ENCODE measurements at regions not wholly inside any gene's neighbourhood (a gene's known extent, or its start where the extent isn't known, plus 50 kb on each side); places are given as distances from the start of the nearest gene placed in this dataset.

GRCh38 chr6:140464720-140465119 lies 1090.3 kb upstream of the CITED2 start:
- Mint-ChIP-seq H3K4me3 (no peak overlapping the region), H3K27me3 (no peaks in the 10 kb centered on the region), H3K36me3 (ENCODE audit: low read depth) (no peaks in the 10 kb centered on the region), H3K27ac (no peak overlapping the region), H3K9me3 (peaks cover 3% of the 10 kb centered on the region), H3K4me1 (no peaks in the 10 kb centered on the region)
- no peak for ATAC-seq (ENCODE audit: low read depth)
- no peak for DNase-seq
- ChIA-PET POLR2A (no interaction called here), CTCF (no interaction called here)
- TF ChIP-seq CTCF (IDR thresholded peaks at IDR 0.05), result no peak
- intact Hi-C loops (cut with micrococcal nuclease), result no loop called here

- Mint-ChIP-seq H3K27ac (no peak overlapping the region), H3K36me3 (ENCODE audit: low read depth) (no peaks in the 10 kb centered on the region), H3K4me1 (no peaks in the 10 kb centered on the region), H3K4me3 (no peak overlapping the region), H3K27me3 (no peaks in the 10 kb centered on the region), H3K9me3 (peaks cover 3% of the 10 kb centered on the region)
- DNase-seq (no peak), ATAC-seq (ENCODE audit: low read depth) (no peak)
- no peak for TF ChIP-seq CTCF (IDR thresholded peaks at IDR 0.05)
- ChIA-PET POLR2A (no interaction called here), CTCF (no interaction called here)
- intact Hi-C loops (cut with micrococcal nuclease), result no loop called here
Observed at GRCh38 chr6:140463312-140463710, 1088.9 kb upstream of the CITED2 start.

- Mint-ChIP-seq H3K9me3 (peaks cover 3% of the 10 kb centered on the region), H3K27me3 (no peaks in the 10 kb centered on the region), H3K4me3 (no peak overlapping the region), H3K4me1 (no peaks in the 10 kb centered on the region), H3K36me3 (ENCODE audit: low read depth) (no peaks in the 10 kb centered on the region), H3K27ac (no peak overlapping the region)
- no peak for TF ChIP-seq CTCF (IDR thresholded peaks at IDR 0.05)
- ATAC-seq (ENCODE audit: low read depth) (no peak), DNase-seq (no peak)
- intact Hi-C loops (cut with micrococcal nuclease), result no loop called here
- ChIA-PET CTCF (no interaction called here), POLR2A (no interaction called here)
Observed at GRCh38 chr6:140462453-140463311, 1088.2 kb upstream of the CITED2 start.

DNA sequence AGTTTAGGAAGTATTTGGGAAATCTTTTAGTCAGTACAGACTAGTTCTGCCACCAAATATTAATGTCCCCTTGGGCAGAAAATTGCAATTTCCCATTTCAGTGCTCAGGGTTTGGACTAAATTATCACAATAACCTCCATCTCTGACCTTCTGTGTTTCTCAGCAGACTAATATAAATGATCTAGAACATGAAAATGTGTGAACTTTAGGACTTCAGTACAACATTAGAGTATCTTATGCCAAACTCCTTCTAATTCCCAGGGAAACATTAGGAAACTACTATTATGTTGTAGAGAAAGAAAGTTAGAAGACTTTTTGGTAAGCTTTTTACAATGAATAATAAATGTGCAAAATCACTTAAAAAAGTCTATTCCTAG lies 1087.6 kb upstream of the CITED2 start:
- ChIA-PET POLR2A (no interaction called here), CTCF (no interaction called here)
- DNase-seq (no peak), ATAC-seq (ENCODE audit: low read depth) (no peak)
- no peaks in the 10 kb centered on the region for H3K4me1 Mint-ChIP-seq
- H3K36me3 Mint-ChIP-seq (ENCODE audit: low read depth), result no peaks in the 10 kb centered on the region
- H3K9me3 Mint-ChIP-seq, result peaks cover 3% of the 10 kb centered on the region
- H3K4me3 Mint-ChIP-seq, result no peak overlapping the region
- intact Hi-C loops (cut with micrococcal nuclease), result no loop called here
- H3K27me3 Mint-ChIP-seq, result no peaks in the 10 kb centered on the region
- no peak for TF ChIP-seq CTCF (IDR thresholded peaks at IDR 0.05)
- no peak overlapping the region for H3K27ac Mint-ChIP-seq

GRCh38 chr6:140460267-140460666 lies 1085.8 kb upstream of the CITED2 start:
- DNase-seq, result no peak
- intact Hi-C loops (cut with micrococcal nuclease), result no loop called here
- ATAC-seq (ENCODE audit: low read depth), result no peak
- H3K4me1 Mint-ChIP-seq, result no peaks in the 10 kb centered on the region
- H3K9me3 Mint-ChIP-seq, result no peaks in the 10 kb centered on the region
- POLR2A ChIA-PET, result no interaction called here
- H3K27me3 Mint-ChIP-seq, result no peaks in the 10 kb centered on the region
- CTCF ChIA-PET, result no interaction called here
- no peaks in the 10 kb centered on the region for H3K36me3 Mint-ChIP-seq (ENCODE audit: low read depth)
- no peak overlapping the region for H3K27ac Mint-ChIP-seq
- H3K4me3 Mint-ChIP-seq, result no peak overlapping the region
- TF ChIP-seq CTCF (IDR thresholded peaks at IDR 0.05), result no peak
